ENCODE measurements at regions not wholly inside any gene's neighbourhood (a gene's known extent, or its start where the extent isn't known, plus 50 kb on each side); places are given as distances from the start of the nearest gene placed in this dataset.

GRCh38 chr3:21170964-21171363 is 580.0 kb downstream of the ZNF385D start:
- TF ChIP-seq CTCF (conservative IDR thresholded peaks at IDR 0.05) (peak; percentile 62), ZFX (IDR thresholded peaks at IDR 0.05) (no peak)

Measured in C4-2B (cell line).